ENCODE measurements at regions not wholly inside any gene's neighbourhood (a gene's known extent, or its start where the extent isn't known, plus 50 kb on each side); places are given as distances from the start of the nearest gene placed in this dataset.

- Histone ChIP-seq H3K36me3 (ENCODE audit: control insufficient read depth, insufficient read depth, low read length) (no peaks in the 10 kb centered on the region), H3K9me3 (ENCODE audit: control insufficient read depth, insufficient read depth, low read length) (peaks cover 26% of the 10 kb centered on the region), H3K9me1 (ENCODE audit: insufficient read depth, low read length) (no peaks in the 10 kb centered on the region), H3K79me1 (ENCODE audit: low read depth in 1 of 2, low read length in 2 of 2) (no peaks in the 10 kb centered on the region), H2BK15ac (ENCODE audit: low read depth, low read length) (no peak overlapping the region), H2AK9ac (replicated peaks; ENCODE audit: low read depth, low read length, poor library complexity) (no peak overlapping the region), H2AFZ (replicated peaks; ENCODE audit: low read length, poor library complexity) (no peak overlapping the region), H3K9ac (ENCODE audit: low read depth, low read length) (no peak overlapping the region), H4K20me1 (ENCODE audit: insufficient read depth, low read length) (no peaks in the 10 kb centered on the region), H3K4me3 (ENCODE audit: insufficient read depth, low read depth, low read length) (no peak overlapping the region), H3K14ac (replicated peaks; ENCODE audit: low read depth, low read length) (no peak overlapping the region), H3K23ac (ENCODE audit: low read depth, low read length) (no peak overlapping the region), H3K56ac (ENCODE audit: extremely low read depth, insufficient read depth, low read length) (no peak overlapping the region), H4K5ac (ENCODE audit: low read depth, low read length) (no peak overlapping the region), H3K4me1 (ENCODE audit: control insufficient read depth, insufficient read depth, low read length) (no peaks in the 10 kb centered on the region), H3K18ac (ENCODE audit: low read depth, low read length) (no peak overlapping the region), H3K4ac (ENCODE audit: low read depth, low read length) (no peak overlapping the region), H2BK5ac (ENCODE audit: low read depth, low read length, poor library complexity, severe bottlenecking) (no peak overlapping the region), H2BK20ac (ENCODE audit: low read depth, low read length) (no peak overlapping the region), H3K4me2 (ENCODE audit: low read depth, low read length) (no peak overlapping the region), H3K27me3 (ENCODE audit: control insufficient read depth, insufficient read depth, low read length) (no peaks in the 10 kb centered on the region), H2BK120ac (ENCODE audit: low read depth, low read length) (no peak overlapping the region), H3K27ac (ENCODE audit: insufficient read depth, low read length) (no peak overlapping the region), H4K8ac (ENCODE audit: low read depth in 2 of 2, low read length in 2 of 2) (no peak overlapping the region), H2AK5ac (ENCODE audit: low read depth, low read length) (no peak overlapping the region), H4K91ac (ENCODE audit: insufficient read depth, low read depth, low read length) (no peak overlapping the region)
- POLR2A ChIA-PET (ENCODE audit: unreplicated experiment) = no interaction called here
- in situ Hi-C loops (cut with MboI; ENCODE audit: low sequenced_read_pairs) (no loop called here), dilution Hi-C loops (cut with HindIII; ENCODE audit: low sequenced_read_pairs, unreplicated experiment) (no loop called here), intact Hi-C loops (cut with micrococcal nuclease) (no loop called here)
- ATAC-seq (ENCODE audit: low read depth) (no peak), DNase-seq (no peak)
- CTCF ChIA-PET = no interaction called here
- WGBS, 2 experiments (ENCODE audit: extremely low coverage in 2 of 2, insufficient read length in 1 of 2) = 60% methylated on average over 1 of the region's 5 CpGs; no CpG with 5 or more reads in 1 of the 2 experiments
- no peak for TF ChIP-seq MAFK (IDR thresholded peaks at IDR 0.05; ENCODE audit: low read depth, low read length)
- no peak for TF ChIP-seq RCOR1 (IDR thresholded peaks at IDR 0.05; ENCODE audit: insufficient replicate concordance, low read length)
- TF ChIP-seq RFX5 (IDR thresholded peaks at IDR 0.05; ENCODE audit: low read depth, low read length) = no peak
- TF ChIP-seq POLR2A (IDR thresholded peaks at IDR 0.05; ENCODE audit: low read depth, low read length) = no peak
- BruUV-seq (replicated peaks) = no TSS peak
These were observed 774.8 kb downstream of the VRK1 start for GRCh38 chr14:97571866-97572555.

Data from IMR-90 (cell line).